ENCODE measurements at regions not wholly inside any gene's neighbourhood (a gene's known extent, or its start where the extent isn't known, plus 50 kb on each side); places are given as distances from the start of the nearest gene placed in this dataset.

DNA sequence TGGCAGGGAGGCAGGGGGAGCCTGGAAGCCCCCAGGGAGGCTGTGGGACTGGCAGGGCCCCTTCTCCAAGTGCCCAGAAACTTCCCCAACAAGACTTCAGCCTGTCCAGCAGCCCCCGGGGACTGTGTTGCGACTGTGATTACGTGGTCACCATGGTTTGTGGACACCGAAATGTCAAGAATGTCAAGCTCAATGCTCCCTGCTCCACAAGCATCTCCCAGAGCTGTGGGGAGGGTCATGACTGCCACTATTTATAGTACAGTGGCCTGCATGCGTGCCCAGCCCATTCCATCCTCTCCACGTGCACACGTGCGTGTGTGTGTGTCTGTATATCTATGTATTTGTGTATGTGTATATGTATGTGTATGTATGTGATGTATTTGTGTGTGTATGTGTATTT is 93.8 kb upstream of the MBOAT2 start:
- TF ChIP-seq, protein P1, sequence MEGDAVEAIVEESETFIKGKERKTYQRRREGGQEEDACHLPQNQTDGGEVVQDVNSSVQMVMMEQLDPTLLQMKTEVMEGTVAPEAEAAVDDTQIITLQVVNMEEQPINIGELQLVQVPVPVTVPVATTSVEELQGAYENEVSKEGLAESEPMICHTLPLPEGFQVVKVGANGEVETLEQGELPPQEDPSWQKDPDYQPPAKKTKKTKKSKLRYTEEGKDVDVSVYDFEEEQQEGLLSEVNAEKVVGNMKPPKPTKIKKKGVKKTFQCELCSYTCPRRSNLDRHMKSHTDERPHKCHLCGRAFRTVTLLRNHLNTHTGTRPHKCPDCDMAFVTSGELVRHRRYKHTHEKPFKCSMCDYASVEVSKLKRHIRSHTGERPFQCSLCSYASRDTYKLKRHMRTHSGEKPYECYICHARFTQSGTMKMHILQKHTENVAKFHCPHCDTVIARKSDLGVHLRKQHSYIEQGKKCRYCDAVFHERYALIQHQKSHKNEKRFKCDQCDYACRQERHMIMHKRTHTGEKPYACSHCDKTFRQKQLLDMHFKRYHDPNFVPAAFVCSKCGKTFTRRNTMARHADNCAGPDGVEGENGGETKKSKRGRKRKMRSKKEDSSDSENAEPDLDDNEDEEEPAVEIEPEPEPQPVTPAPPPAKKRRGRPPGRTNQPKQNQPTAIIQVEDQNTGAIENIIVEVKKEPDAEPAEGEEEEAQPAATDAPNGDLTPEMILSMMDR (conservative IDR thresholded peaks at IDR 0.05; ENCODE audit: low read depth, low read length) = no peak
- no peak for TF ChIP-seq EZH2 (IDR thresholded peaks at IDR 0.05; ENCODE audit: borderline replicate concordance, low read depth, low read length, poor library complexity, severe bottlenecking)
